Activated CD8-positive, alpha-beta memory T cell treated with anti-CD3 and anti-CD28 coated beads for 48 hours (primary cell): ENCODE measurements at regions not wholly inside any gene's neighbourhood (a gene's known extent, or its start where the extent isn't known, plus 50 kb on each side); places are given as distances from the start of the nearest gene placed in this dataset.

Experiments
- DNase-seq, 3 experiments: peaks; one replicate each; pipeline ENCODE4 v3.0.0-alpha.2; 2020; ENCODE audit warnings: low read depth in 2 of 3, low spot score in 2 of 3

DNA sequence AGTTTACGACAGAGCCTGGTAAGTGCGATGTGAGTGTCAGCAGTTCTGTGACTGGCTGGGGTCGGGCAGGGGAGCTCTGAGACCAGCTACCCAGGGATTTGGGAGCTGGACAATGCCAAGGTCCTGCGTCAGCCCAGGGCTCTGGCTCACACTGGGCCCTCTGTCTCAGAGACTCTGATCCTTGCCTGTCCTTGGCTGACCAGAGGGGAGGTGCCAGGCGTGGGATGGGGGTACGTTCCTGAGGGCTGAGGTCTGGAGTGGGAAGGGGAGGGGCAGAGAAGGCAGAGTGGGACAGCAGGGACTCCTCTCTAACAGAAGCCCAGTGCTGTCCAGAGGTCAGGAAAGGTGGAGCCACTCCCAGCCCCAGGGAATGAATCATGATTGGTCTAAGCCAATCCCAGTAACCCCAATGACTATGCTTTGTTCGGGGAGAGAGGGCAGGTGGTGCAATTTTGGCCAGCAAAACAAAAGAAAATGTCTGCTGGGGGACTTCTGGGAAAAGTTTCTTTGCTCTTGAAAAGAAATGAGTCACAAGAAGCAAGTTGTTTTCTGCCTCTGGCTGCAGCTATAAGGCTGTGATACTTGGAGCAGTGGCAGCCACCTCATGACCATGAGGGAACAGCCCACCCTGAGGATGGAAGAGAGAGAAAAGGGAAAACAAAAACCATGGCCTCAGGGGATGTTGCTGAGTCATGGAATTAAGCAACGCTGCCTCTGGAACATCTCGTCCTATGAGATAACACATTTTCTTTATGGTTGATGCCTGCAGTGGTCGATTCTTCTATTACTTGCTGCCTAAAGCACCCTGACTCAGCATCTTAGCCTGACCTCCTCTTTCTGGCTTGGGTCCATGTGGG, 108.3 kb downstream of the CHST1 start:
- no peak for DNase-seq

DNA sequence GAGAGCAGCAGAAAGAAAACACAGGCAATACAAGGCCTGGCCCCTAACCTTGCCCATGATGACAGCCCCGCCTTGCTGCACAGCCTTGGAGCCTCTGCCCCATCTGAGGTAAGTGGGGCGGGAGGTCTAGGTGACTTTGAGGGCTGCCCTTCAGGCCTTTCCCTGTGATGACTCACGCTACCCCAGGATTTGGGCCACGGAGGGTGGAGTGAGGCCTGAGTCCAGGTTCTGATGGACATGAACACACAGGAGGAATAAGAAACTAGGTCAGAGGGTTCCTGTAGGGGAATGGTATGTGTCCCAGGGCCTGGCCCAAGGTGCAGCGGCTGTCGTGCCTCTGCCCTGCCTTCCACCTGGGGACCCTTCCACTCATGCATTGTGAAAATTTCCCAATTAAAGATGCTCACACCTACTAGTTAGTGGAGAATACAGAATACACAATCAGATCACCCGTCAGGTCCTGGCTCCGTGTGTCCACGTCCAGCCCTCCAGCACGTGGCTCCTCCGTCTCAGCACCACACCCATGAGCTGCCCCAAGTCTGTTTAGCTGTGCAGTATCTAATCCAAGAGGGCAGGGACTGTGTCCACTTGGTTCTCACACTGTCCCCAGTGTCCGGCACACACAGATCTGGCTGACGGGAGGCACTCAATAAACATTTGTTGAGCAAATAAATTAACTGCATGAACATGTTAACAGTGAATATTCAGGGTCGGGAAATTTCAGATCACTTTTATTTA, 111.0 kb downstream of the CHST1 start:
- DNase-seq = no peak

DNA sequence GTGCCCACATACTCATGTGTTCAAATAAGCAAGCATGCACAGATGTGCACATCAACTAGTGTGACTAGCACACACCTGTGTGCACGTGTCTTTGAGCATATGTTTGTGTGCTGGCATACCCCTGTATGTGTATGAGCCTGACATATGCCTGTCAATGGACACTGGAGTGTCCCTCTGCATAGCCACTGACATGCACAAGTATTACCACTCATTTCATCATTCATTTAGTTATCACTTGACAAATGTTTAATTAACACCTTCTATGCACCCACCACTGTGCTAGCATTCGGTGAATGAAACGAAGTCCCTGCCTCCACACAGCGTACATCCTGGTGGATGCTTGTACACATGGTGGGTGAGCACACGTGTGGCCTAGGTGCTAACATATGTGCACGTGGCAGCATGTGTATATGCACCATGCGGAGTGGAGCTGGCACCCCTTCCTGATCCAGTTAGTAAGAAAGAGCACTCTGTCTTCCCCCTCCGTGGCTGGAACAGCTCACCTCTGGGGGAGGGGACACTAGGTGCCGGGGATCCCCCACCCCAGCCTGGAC, 112.0 kb downstream of the CHST1 start:
- DNase-seq = no peak

DNA sequence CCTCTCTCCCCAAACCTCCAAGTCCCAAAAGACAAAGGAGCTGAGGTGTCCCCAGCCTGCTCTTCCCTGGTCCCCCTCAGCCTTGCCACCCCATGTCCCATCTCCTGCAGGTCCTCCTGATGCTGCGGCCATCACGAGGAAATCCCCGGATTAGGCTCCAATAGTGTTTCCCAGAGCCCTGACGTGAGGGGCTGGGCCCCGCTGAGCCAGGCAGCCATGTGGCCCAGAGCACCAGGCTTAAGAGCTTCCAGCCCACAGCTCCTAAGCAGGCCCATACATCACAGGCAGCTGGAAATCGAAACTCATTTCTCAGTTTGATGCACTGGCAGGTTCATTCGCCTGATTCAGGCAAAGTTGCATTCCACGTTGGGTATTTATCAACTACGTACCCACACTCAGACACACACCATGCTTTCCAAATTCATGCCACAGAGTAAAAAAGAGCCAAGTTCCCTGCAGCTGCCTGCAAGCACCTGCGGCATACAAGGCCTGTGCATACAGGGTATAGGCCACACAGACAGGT, 114.2 kb downstream of the CHST1 start:
- no peak for DNase-seq

- no peak for DNase-seq
Observed at GRCh38 chr11:45549257-45549656, 116.2 kb downstream of the CHST1 start.

DNA sequence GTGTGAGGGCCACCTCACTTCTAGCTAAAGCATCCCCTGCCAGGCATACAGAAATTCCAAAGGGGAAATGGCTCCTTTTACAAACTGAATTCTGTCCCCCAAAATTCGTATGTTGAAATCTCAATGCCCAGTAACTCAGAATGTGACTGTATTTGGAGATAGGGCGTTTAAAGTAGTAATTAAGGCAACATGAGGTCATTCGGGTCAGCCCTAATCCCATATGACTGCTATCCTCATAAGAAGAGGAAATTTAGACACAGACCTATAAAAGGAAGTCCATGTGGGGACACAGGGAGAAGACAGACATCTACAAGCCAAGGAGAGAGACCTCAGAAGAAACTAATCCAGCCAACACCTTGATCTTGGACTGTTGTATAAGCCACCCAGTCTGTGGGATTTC, 119.1 kb downstream of the CHST1 start:
- DNase-seq = no peak

DNA sequence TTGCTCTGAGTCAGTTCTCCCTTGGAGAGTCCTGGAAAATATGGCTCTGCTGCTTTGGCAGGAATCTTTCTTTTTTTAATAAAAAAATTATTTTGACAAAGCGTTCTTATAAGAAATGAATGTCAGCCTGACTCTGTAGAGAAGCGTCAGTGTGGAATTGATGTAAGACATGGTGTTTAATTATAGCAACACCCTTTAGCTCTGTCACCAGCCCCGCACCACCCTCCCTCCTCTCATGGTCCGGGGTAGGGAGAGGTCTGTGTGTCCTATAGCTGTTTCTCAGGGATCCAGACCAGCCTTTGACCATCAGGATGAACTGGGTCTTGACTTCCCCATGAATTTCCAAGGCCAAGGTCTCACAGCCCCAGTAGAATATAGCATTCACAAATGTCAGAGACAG, 120.6 kb downstream of the CHST1 start:
- no peak for DNase-seq

DNA sequence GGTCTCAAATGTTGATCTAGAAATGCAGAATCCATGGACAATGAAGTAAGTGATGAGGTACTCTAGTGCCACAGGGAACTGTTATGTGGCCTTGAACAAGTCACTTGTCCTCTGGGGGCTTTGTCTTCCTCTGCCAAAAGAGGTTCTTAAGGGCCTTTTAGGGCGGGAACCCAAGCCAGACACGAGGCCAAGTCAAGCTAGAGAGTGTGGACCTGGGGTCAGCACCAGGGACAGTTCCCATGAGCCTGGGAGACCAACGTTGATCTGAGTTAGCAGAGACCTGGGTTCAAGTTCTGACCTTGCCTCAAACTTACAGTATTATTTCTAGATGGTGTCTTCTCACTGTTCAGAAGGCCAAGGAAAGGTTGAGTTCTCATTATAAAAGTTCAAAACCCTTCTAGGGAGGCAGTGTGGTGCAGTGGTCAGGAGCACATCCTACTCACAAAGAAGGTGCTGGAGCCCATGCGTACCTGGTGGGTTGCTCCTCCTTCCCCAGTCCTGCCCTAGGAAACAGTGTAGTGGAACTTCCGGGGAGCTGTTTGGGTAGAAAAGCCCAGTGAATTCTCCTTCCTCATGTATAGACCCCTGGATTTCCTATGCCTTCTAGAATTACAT, 121.5 kb downstream of the CHST1 start:
- no peak for DNase-seq

GRCh38 chr11:45543081-45543480, 122.3 kb downstream of the CHST1 start:
- DNase-seq = no peak

DNA sequence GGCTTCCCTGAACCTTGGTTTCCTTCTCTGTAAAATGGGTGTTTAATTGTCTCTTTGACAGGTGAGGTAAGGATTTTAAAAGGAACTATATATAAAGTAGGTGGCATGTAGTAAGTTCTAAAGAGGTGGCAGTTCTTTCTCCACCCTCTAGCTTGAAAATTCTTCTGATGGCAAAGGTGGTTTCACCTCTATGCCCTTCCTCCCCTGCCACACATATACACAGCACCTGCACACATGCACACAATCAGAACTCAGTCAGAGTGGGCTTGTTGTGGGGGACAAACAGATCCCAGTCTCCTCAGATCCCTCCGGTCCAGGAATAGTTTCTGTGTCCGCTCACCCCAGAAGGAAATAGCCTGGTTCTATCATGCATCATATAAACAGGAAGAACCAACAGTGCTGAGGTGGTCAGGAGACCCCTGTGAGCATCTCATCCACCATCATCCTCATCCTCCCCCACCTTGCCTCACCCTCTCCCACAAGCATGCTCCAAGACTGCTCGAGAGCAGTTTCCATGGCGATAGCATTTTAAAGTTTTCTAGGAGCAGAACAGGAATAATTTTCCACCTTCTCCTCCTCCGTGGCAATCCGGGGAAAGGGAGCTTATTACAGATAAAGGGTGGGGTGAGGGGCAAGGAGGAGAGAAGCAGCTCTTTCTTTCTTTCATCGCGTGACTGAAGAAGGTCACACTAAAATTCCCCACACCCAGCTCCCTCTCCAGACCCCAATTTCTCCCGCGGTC, 123.6 kb downstream of the CHST1 start:
- no peak for DNase-seq

DNA sequence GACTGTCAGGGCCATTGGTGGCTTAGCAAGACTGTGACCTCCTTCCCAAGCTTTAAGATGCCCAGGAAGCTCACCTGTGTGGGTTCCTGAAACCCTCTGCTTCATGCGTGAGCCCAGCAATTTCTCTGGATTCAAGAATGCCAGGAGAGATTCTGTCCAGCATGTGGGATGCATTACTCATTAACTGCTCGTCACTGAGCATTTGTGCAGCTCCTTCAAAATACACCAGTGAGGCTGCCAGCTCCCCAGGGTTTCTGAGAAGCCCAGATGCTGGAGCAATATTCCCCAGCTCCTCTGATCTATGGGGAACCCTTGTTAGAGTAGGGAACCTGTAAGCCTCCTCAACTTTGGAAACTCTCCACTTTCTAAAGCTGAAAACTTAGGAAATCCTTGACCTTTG, 126.5 kb downstream of the CHST1 start:
- DNase-seq = no peak

DNA sequence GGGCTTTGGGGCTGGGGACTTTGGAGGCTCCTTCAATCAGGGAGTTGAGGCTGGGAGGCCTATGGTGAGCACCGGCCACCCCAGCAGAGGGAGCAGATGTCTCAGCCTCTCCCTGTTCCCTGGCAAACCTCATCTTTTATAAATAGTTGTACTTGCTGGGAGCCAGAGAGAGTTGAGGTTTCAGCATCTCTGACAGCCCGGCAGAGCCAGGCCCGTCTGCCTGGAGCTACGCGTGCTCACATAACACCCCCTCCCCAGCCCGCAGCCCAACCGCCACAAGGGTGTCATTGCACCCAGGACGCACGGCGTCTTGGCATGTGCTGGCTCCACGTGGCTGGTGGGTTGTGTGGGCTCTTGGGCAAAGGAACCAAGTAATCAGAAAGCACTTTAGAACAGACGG, 127.1 kb downstream of the CHST1 start:
- DNase-seq = no peak

- no peak for DNase-seq
Observed at GRCh38 chr11:45537614-45538013, 127.8 kb downstream of the CHST1 start.

GRCh38 chr11:45535033-45535432, 130.4 kb downstream of the CHST1 start:
- no peak for DNase-seq

- DNase-seq = no peak
Observed at GRCh38 chr11:45534132-45534531, 131.3 kb downstream of the CHST1 start.

GRCh38 chr11:45532546-45532945, 132.9 kb downstream of the CHST1 start:
- no peak for DNase-seq

GRCh38 chr11:45530776-45531175, 134.6 kb downstream of the CHST1 start:
- no peak for DNase-seq

DNA sequence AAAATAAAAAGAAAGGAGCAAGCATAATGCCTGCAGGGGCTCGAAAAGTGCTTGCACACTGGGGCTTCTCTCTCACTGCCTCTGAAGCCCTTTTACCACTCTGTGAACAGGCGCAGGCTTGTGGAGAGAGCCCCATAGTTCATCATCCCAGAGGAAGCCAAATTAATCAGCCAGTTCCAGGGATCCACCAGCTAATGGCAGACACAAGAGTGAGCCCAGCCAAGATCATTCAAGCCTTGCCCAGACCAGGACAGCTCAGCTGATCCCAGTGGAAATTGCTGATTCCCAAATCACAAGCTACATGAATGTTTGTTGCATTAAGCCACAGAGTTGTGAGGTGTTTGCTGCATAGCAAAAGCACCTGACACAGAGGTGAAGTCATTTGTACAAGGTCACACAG, 135.3 kb downstream of the CHST1 start:
- DNase-seq = no peak

GRCh38 chr11:45528435-45528834, 137.0 kb downstream of the CHST1 start:
- DNase-seq = no peak

DNA sequence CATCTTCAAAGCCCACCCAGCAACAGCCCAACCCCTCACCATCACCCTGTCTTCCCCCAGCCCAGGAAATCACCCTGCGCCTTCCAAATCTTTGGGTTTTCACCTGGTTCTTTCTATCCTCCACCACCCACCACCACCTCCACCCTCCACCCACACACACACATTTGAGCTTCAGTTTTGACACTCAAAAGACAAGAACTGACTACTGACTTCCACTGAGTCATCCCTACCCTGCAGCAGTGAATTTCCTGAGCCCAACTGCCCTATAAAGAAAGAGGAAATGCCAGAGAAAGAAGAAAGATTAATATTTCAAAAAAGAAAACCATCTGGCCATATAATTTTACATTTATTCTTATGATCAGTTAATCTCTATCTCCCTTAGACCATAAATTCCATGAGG, 137.5 kb downstream of the CHST1 start:
- no peak for DNase-seq

GRCh38 chr11:45525393-45525792, 140.0 kb downstream of the CHST1 start:
- DNase-seq = no peak
